GM03348 (cell line): ENCODE measurements at regions not wholly inside any gene's neighbourhood (a gene's known extent, or its start where the extent isn't known, plus 50 kb on each side); places are given as distances from the start of the nearest gene placed in this dataset.

Experiments
- DNase-seq: peaks from one replicate; pipeline ENCODE4 v3.0.0; 2012; ENCODE audit warnings: low spot score

GRCh38 chrX:69110116-69110530 lies 55.1 kb downstream of the PJA1 start:
- no peak for DNase-seq

- DNase-seq: peak; percentile 40
Observed at GRCh38 chrX:69109706-69110105, 55.5 kb downstream of the PJA1 start.

GRCh38 chrX:69109036-69109663 lies 56.1 kb downstream of the PJA1 start:
- no peak for DNase-seq

GRCh38 chrX:69107747-69108401 lies 57.4 kb downstream of the PJA1 start:
- peak; percentile 16 for DNase-seq

DNA sequence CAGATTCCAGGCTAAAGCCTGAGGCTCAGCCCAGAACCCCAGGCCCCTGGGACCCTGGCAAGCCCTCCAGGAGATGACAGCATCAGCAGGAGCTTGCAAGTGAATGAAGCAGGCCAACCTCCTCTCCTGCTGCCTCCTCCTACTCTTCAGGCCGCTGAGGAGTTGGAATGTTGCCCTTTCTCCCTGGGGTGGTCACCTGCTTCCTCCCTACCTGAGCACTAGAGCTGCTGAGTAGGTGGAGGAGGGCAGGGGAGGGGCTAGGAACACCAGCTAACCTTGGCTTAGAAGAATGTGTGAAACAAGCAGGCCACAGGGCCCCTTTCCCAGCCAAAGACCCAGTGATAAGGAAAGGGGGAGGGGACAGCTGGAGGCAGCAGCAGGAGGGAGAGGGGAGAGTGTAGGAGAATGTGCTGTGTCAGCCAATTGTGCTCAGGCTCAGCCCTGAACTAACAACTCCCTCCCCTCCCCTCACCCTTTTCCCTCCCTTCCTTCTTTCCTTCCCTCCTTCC lies 58.0 kb downstream of the PJA1 start:
- DNase-seq: no peak

DNA sequence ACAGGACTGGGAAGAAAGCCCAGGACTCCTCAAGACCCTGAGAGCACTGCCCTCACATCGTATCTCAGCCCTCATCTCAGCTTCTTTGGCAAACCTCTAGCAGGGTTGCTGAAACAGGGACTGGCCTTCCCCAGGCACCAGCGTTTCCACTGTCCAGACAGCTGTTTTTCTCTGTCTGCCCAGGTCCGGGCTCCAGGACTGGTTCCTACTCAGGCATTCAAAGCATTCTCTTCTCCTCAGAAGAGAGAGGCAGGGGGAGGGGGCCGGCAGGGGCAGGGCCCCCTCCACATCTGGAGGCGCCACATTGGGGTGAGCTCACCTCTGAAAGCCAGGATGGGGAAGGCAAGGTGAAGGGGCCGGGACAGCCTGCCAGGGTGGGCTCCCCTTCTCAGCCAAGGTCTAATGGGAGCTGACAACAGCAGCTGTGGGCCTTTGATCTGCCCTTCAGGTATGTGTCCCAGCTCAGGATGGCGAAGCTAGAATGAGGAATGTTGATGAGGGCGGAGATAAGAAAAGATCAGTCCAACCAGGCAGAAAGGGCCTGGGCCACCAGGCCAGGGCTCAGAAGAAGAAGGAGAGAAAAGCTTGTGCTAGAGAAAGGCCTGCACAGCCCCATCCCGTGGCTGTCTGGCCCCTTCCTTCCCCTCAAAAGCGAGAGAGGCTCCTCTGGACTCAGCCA lies 60.4 kb downstream of the PJA1 start:
- no peak for DNase-seq

DNA sequence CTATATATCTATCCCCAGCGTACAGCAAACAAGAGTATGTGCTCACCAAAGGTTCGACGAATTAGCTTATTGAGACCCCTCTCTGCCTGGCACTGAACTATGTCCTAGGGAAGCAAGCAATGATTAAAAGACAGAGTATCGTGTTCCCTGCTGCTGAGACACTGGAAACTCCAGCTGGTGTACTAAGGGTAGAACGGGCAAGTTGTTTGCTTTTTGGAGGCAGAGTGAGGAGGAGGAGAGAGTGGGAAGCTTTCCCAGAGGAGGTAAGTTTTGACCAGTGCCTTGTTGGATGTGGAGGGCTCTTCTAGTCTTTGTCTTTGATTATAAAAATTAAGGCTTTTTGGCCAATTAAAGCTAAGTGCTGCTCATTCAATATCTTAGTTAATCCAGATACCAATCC lies 61.7 kb downstream of the PJA1 start:
- DNase-seq: no peak

- DNase-seq: no peak
Observed at GRCh38 chrX:69102612-69103194, 62.5 kb downstream of the PJA1 start.

DNA sequence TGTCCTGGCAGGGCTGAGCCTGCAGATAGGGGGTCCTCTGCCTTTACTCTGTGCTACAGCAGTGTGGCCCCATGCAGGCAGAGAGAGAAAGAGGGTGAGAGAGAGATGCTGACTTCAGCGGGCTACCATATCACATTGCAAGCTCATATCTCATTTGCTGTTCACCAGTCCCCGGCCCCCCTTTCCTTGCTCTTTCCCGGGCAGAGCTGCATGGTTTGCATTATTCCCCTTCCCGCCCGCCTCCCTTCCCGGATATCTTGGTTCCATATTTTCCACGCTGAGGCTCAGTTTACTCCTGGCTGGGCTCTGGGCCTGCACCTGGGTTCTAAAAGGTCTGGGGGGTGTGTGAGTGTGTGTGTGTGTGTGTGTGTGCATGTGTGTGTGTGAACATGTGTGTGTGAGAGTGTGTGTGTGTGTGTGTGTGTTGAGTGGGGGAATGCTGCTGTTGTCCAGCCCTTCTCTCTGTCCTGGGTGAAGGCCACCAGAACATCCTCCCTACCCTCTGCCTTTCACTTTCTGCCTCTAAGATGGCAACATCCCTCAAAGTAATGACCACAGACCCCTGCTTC lies 63.5 kb downstream of the PJA1 start:
- DNase-seq: no peak

- DNase-seq: no peak
Observed at GRCh38 chrX:69100478-69100877, 64.8 kb downstream of the PJA1 start.

- no peak for DNase-seq
Observed at GRCh38 chrX:69097451-69098236, 67.6 kb downstream of the PJA1 start.

DNA sequence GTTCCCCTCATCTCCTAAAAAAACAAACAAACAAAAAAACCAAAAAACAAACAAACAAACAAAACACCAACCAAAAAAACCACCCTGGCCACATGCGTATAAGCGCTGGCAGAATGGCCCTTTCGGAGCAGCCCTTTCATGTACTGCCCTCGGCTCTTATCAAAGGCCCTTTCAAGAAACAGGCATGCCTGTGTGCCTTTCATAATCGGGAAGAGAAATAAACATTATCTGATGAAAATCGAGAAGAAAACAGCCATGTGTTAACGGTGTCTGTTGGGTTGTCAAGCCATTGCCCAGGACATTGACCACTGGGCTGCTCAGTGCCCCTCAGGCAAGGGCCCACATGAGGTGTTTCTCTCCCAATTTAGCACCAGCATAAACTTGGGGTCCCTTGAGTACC lies 68.3 kb downstream of the PJA1 start:
- no peak for DNase-seq

- no peak for DNase-seq
Observed at GRCh38 chrX:69094977-69095669, 70.1 kb downstream of the PJA1 start.

DNA sequence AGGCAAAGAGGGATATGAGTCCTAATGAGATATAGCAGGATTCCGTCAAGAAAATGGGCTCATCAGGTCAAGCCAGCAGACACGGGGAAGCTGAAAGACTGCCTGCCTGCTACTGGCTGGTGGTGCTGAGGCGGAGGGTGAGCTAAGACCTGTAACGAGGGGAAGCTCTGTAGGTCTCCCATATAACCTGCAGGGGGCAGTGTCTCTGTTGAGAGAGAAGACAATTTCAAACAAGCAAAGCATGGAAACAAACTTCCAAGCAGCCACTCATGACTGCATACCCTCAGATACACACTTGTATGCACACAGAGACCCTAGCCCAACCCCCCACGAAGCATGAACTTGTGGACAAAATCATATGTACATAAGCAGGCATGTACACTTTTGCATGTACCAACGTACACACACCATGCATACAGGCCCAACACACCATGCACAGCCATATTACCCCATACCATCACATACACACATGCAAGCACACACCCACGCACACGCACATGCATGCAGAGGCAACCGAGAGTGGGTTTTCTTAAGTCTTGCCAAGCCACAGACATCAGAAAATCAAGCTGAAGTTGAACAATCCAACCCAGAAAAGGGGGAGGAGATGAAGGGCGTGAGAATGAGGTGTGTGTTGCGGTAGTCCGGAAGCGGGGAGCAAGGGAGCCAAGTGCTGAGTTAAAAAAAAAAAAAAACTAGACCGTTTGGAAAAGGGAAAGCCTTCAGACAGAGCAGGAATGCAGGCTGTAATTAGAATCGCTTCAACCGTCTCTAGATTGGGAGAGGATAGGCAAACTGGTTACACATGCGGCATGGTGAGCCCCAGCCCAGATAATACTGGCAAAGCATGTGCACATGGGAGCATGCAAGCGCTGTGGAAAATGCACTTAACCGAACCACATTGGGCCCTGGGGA lies 71.0 kb downstream of the PJA1 start:
- DNase-seq: peak; percentile 71

- no peak for DNase-seq
Observed at GRCh38 chrX:69090022-69090421, 75.2 kb downstream of the PJA1 start.

DNA sequence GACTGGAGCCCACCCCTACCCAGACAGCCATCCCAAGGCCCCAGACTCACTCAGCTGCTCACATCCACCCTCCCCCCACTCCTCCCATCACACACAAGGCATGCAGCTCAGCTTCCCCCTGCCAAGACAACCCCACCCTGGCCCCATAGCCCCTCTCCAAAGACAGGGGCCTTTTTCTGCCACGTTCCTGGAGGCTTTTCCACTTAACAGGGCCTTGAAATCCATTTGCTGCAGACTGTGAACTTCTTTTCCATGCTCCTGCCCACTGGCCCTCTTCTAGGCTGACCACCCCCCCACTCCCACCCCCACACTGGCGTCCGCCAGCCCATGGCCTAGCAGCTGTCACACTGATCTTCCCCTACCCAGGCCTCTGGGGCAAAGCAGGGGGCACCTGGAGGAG lies 76.0 kb downstream of the PJA1 start:
- DNase-seq: no peak

GRCh38 chrX:69088171-69088938 lies 76.9 kb downstream of the PJA1 start:
- DNase-seq: peak; percentile 53

DNA sequence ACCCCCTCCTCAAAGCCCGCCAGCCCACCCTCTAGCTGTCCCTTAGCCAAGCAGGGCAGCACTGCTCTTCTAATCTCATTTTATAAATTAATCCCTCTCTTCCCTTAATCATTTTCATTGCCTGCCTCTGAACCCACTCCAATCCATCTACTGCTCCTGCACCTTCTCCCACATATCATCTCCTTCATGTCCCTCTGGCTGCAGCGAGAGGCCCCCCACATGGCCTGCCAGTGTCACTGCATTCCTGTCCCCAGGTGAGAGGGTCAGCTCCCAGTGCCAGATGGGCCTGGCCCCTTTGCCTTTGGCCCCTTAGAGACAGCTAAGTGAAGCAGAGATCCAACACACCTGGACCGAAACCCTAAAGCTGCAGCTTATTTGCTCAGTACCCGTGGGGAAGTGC lies 79.4 kb downstream of the PJA1 start:
- DNase-seq: no peak

DNA sequence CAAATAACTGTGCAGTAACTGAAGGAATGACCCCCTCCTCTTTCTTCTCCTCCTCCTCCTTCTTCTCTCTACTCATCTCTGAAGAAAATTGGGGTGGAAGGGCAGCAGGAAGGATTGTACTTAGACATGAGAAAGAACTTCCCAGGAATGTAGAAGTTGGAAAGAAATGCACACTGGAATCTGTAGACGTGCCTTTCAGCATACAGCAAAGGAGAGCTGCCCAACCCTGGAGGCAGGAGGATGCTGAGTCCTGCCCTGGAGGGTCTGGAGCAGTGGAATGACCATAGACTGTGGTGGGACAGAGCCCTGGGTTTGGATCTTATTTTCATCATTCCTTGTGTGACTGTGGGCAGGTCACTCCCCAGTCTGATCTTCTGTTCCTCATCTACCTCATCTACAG lies 80.1 kb downstream of the PJA1 start:
- peak; percentile 25 for DNase-seq
